GM19351 (cell line): ENCODE measurements at regions not wholly inside any gene's neighbourhood (a gene's known extent, or its start where the extent isn't known, plus 50 kb on each side); places are given as distances from the start of the nearest gene placed in this dataset.
"Not testable (repeated sequence)": the region's sequence is repeated elsewhere in the genome, so short reads cannot be mapped to it uniquely, and the experiment has no call there.

ENCODE experiments used
- ATAC-seq: cut with Tn5 transposase; IDR thresholded peaks from one replicate; pipeline ENCODE4 v1.9.1; 2021; ENCODE audit warnings: mild to moderate bottlenecking, moderate library complexity; ENCODE audit not compliant: unreplicated experiment

DNA sequence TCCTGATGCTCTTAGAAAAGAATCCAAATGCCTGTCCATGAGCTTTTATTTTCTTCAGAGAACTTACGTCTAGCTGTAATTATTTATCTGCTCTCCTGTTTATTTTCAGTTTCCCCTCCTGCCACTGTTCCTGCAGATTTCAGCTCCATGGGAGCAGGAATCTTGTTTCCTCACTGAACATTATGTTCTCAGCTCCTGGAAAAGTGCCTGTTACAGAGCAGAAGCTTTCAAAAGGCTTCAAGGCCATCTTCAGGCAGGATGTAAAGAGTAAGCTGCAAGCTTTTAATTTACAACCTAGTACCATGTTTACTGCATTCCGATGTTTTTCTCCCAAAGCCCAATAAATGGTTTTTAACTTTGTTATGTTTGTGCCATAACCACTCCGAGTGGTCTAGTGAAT, 98.4 kb upstream of the BTG1 start:
- ATAC-seq = no peak

DNA sequence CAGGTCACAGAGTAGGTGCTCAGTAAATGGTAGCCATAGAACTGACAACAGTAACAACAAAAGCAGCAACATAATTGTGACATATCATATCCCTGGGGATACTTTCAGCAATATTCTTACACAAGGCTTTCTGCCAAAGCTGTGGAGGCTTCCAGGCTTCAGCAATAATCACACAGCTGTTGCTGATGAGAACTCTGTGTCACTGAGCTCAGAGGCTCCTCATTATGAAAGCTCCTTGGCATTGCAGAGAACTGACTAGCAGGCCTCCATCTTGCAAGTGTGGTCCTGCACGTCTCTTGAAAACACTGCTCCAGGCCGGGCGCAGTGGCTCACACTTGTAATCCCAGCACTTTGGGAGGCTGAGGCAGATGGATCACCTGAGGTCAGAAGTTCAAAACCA, 97.3 kb upstream of the BTG1 start:
- no peak for ATAC-seq

DNA sequence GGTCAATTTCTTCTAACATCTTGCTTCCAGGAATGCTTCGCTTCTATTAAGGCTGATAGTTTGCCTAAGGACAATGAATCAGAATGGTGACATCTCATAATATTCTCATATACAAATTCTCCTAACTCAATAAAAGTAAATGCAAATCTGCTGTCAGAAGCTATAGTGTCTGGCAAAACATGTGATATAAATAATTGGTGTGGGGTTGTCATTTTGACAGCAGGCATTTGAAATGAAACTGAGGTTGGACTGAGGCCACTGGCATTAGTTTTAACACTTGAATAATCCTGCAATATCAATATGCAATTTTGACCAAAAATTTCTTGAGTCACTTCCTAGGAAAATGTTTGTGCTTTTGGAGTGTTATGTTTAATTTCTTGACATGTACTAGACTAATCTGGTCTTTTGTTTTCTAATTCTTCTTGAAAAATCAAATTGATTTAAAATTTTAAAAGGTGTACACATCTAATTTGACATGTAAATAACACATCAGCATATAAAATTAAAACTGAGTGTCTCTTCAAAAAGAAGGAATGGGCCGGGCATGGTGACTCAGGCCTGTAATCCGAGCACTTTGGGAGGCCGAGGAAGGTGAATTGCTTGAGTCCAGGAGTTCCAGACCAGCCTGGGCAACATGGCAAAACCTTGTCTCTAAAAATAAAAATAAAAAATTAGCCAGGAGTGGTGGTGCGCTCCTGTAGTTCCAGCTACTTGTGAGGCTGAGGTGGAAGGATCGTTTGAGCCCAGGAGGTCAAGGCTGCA, 92.3 kb upstream of the BTG1 start:
- no peak for ATAC-seq

DNA sequence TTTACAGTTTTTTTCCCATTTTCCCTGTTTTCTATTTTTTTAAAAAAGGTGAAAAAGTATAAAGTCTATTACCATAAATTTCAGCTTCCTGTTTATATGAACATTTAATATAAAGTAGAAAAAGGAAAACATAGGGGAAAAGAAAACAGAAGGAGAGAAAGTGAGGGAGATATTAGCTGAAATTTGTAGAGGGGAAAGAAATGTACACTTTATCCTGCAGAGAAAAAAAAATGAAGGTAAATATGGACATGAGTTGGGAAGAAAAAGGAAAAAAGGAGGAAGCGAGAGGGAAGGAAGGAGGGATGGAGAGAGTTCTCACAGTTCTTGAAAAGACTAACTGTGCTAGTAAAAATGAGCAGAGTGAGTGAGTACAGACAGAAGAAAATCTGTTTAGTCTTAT, 91.6 kb upstream of the BTG1 start:
- no peak for ATAC-seq

GRCh38 chr12:92235703-92236472, 90.2 kb upstream of the BTG1 start:
- no peak for ATAC-seq

- no peak for ATAC-seq
Measured at GRCh38 chr12:92234533-92234932, 88.9 kb upstream of the BTG1 start.

DNA sequence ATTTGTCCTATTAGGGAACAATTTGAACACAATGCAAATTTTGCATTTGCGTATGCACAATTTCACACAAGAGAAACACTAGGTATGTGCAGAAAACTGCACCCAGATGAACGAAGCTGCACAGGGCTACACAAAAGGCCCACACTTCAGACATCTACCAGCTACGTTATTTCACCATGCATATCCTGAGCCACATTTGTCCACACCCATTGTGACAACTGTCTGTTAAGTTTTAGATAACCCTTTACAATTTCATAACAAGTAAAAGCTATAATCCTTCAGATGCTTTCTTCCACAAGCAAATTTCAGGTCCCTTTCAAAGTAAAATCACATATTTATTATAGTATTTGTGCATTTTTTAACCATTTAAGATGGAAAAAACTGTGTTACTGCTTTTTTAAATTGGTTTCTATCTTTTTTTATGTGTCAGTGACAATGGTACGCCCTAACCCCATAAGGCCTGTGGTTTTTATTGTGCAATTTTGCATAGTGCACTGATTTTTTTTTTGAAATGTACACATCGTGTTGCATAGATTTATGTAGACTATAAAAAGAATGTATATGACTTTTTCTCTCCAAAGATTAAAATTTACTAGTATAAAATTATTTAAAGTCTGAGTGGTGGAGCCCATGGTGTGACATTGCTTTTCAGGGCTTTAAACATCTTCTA, 87.8 kb upstream of the BTG1 start:
- ATAC-seq = no peak

DNA sequence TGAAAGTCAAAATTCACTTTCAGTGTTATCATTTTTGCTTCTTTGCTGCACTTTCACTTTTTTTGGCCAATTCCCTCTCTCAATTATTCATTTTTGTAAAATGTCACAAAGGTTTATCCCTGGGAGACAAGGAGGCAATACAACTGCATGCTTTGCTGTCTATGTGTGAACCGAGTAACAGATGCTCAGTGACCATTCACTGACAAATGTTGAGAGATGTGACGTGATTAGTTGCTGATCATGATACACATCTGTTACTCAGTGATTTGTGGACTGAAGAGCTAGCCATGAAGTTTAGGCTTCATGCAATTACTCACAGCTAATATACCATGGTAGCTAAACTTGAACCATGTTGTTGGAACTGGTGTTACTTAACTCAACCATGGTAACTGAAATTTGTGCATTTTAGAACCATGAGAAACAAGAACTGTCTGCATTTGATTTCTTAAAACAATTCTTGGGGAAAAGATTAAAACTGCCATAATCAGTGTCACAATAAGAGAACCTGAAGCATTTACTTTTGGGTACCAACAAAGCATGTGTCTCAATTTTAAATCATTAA, 86.8 kb upstream of the BTG1 start:
- ATAC-seq = not testable (repeated sequence)

DNA sequence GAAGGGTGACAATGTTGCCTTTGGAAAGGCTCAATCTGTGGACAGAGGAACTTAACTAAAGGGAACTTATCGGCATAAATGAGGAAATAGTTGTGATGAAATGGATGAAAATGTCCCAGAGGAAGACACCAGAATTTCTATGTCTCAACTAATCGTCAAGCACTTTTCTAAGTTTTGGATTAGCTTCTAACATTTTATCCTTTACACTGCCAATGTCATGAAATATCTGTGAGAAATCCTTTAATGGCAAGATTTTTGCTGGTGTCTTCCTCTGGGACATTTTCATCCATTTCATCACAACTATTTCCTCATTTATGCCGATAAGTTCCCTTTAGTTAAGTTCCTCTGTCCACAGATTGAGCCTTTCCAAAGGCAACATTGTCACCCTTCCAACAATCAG, 86.3 kb upstream of the BTG1 start:
- ATAC-seq = not testable (repeated sequence)

- not testable (repeated sequence) for ATAC-seq
Measured at GRCh38 chr12:92231532-92231931, 85.9 kb upstream of the BTG1 start.

- ATAC-seq = no peak
Measured at GRCh38 chr12:92229381-92229780, 83.7 kb upstream of the BTG1 start.

- ATAC-seq = no peak
Measured at GRCh38 chr12:92226961-92227360, 81.3 kb upstream of the BTG1 start.

DNA sequence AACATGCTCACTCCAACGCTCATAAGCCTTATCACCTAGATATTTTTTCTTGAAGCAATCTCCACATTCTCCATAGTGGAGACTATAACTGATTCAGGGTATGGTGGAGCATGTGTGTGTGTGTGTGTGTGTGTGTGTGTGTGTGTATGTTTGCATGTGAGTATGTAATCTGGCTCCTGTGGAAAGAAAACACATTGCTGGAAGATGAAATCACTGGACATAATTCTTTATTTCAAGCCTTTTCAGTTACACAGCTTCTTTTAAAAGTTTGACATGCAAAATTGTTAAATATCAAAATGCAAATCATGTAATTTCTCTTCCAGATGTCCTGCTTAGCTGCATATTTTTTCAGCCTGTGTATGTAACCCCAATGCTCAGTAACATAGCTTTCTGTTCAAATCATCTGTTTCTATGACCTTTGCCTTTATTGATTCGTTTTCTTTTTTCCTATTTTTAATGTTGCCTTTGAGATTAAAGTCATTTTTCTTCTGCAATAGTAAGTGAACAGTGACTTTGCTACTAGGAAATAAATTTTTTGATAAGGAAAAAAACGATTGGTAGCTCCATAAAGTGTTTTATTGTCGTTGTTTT, 80.5 kb upstream of the BTG1 start:
- no peak for ATAC-seq

DNA sequence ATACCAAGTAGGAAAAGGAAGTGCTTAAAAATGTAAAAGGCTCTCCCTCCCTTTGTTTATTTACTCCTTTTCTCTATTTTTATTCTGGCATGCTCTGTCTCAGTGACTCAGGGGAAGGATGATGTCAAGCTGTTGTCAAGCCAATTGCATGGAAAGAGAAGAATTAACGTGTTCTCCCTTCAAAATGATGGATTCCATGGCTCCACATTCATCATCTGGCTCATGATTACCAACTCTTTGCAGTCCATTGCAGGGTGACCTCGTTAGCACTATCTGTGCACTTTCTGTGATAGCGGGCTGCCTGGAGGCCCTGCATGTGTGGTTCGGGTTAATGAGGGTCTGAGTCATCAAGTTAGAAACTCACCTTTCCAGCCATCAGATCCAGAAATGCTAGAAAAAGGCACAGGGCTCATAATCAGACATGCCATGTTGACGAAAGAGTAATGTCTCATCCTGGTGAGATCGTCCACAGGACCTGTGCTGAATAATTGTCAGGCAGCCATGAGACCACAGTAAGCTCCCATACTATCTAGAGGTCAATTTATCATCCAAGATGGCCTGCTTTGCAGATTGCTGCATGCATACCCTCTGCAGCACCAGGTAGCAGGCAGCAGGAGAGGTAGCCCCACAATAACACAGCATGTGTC, 79.2 kb upstream of the BTG1 start:
- ATAC-seq = no peak

- ATAC-seq = no peak
Measured at GRCh38 chr12:92223481-92223880, 77.8 kb upstream of the BTG1 start.

DNA sequence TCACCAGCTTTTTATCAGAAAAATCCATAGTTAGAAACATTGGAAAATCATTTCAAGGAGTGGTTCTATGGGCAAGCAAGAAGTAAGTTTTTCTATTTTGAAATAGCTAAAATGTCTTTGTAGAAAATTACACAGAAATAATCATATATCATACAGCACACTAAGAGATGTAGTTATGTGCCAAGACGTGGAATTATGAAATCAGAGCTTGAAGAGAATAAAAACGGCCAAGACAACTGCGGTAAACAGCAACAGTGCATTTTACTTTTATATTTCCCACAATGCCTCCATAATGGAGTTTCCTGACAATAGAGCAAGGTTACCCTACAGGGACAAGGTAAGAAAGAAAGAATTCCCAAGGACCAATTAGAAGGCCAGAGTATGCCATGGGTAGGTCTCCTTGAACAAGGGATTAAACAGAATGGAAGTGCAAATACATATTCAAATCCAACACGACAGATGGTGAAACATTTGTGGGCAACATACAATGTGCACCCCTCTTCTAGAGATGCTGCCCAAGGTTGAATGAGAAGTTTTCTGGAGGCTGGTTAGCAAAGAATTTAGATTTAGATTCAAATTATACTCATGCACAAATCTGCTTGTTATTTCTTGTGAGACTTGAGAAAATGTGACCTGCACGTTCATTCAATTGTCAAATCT, 76.1 kb upstream of the BTG1 start:
- ATAC-seq = no peak

DNA sequence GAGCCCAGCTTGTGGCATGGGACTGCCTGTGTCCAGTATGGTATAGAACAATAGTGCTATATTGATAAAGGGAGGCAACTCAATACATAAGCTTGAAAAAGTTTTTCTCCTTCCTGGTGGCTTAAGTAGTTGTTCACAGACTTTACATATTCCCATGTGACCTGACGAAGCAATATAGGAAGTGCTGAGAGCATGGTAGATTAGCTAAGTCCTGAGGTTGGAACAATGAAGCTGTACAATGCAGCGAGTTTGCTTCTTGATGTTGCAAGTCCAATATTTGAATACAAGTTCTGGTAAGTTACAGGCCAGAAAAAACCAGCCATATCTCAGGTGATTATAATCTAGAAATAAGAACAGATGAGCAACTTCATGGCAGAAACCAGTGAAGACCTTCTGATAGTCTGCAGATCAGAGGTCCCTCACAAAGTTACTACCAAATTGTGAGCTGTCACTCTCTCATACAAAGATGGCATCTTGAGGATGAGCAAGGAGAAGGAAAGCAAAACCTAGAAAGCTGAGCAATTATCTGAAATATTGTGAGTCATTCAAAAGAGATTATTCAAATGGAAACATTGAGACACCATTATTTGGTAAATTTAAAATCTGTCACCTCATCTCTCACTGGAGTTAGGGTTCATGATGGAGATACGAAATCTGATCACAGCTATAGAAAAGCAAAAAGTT, 72.9 kb upstream of the BTG1 start:
- no peak for ATAC-seq

DNA sequence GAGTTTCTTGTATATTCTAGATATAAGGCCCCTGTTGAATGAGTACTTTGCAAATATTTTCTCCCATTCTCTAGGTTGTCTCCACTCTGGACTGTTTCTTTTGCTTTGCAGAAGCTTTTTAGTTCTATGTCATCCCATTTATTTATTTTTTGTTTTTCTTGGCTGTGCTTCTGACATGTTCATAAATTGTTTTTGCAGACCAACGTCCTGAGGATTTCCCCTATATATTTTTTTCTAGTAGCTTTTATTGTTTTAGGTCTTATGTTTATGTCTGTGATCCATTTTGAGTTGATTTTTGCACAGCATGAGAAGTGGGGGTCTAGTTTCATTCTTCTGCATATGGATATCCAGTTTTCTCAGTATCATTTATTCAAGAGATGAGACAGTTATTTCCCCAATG, 70.4 kb upstream of the BTG1 start:
- ATAC-seq = no peak

- ATAC-seq = no peak
Measured at GRCh38 chr12:92215358-92215757, 69.7 kb upstream of the BTG1 start.

- ATAC-seq = no peak
Measured at GRCh38 chr12:92213166-92213565, 67.5 kb upstream of the BTG1 start.
